Vagina (tissue), 2 donors: ENCODE measurements at regions not wholly inside any gene's neighbourhood (a gene's known extent, or its start where the extent isn't known, plus 50 kb on each side); places are given as distances from the start of the nearest gene placed in this dataset.

Experiments
- CTCF ChIP-seq, 3 experiments: fragments of 450-650 bp in 2 of 3; fragments of 200-600 bp in 1 of 3; sonication (generic) in 1 of 3; IDR thresholded peaks; one replicate each; pipeline ENCODE4 v1.5.1; 2017 to 2019; ENCODE audit warnings: antibody characterized with exemption in 3 of 3, mild to moderate bottlenecking in 2 of 3, moderate library complexity in 2 of 3
- POLR2A ChIP-seq, 2 donors: fragments of 450-650 bp; IDR thresholded peaks; one replicate each; pipeline ENCODE4 v1.6.1; 2017; ENCODE audit warnings: antibody characterized with exemption in 2 of 2, mild to moderate bottlenecking in 2 of 2, moderate library complexity in 2 of 2
- POLR2AphosphoS5 ChIP-seq, 2 donors: sonication (generic); formaldehyde crosslinking; IDR thresholded peaks; one replicate each; pipeline ENCODE4 v1.9.0; 2017; ENCODE audit warnings: antibody characterized with exemption in 2 of 2, mild to moderate bottlenecking in 2 of 2, low read depth in 1 of 2; ENCODE audit not compliant: insufficient read depth in 1 of 2

DNA sequence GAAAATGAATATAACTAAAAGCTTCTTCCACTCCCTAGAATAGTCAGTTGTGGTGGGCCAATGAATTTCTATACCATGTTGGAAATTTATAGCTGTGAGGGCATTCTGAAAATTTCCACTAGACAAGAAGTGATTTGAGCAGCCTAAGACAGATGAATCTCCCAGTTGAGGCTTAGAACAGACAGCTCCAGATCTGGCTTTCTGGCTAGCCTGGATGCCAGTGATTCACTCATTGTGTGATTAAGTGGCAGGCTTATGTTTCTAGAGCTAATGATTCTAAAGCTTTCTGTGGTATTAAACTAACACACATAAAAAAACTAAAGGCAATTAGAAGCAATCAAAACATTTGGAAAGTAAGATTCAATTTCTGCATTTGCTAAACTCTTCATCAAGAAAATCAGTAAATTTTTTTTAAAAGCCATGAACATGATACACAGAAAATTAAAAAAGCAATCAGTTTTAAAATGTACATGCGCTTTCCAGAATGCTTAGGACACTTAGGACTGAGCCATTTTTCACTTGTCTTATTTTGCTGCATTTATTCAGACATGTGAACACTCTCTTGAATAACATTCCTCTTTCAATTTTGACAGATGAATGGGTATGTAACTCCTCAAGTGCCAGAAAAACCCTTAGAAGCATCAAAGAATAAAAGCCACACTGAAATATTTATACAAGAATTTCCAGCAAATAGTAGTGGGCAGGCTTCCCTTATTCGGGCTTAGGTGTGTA lies 100.5 kb upstream of the GNAQ start:
- TF ChIP-seq CTCF (IDR thresholded peaks at IDR 0.05) (no peak), POLR2A (IDR thresholded peaks at IDR 0.05) (no peak), POLR2AphosphoS5 (IDR thresholded peaks at IDR 0.05; ENCODE audit: insufficient read depth in 1 of 2, low read depth in 1 of 2) (no peak)
